Ovary (tissue), 3 donors: ENCODE measurements at regions not wholly inside any gene's neighbourhood (a gene's known extent, or its start where the extent isn't known, plus 50 kb on each side); places are given as distances from the start of the nearest gene placed in this dataset.

Source experiments
- EP300 ChIP-seq: sonication (generic); formaldehyde crosslinking; IDR thresholded peaks from one replicate; pipeline ENCODE4 v1.6.1; 2017; ENCODE audit warnings: antibody characterized with exemption
- POLR2A ChIP-seq: fragments of 450-650 bp; IDR thresholded peaks from one replicate; pipeline ENCODE4 v1.6.1; 2017; ENCODE audit warnings: antibody characterized with exemption, mild to moderate bottlenecking, moderate library complexity
- TF ChIP-seq, protein P1 (sequence below), 3 donors: fragments of 450-650 bp in 2 of 3; fragments of 200-600 bp in 1 of 3; IDR thresholded peaks; one replicate each; pipeline versions ENCODE4 v1.5.1 to v1.8.0; 2016 to 2022; ENCODE audit warnings: antibody characterized with exemption in 3 of 3, mild to moderate bottlenecking in 1 of 3
- donor health status: DM: no; HTN: no; CAD: no.

DNA sequence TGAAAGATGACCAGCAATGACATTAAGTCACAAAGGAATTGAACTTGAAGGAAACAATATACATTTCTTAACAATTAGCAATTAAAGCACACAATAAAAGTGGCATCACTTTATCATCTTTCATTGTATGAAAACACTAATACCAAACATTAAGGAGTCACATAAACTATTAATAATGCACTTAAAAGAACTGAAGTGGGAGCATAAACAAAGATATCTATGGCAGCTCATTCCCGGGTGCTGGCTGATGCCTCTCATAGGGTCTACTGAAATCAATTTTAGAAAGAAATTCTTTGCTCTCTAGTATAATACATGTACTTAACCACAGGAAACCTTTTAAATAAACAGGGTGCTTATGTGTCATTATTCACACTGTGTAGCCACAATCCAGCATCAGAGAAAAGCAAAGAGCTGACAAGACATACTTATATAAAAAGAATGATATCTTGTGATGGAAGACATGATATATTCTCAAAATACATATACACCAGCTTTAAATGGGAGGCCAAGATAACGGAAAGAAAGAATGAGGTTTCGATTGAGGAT lies 1207.8 kb downstream of the EFNB2 start:
- TF ChIP-seq, protein P1, sequence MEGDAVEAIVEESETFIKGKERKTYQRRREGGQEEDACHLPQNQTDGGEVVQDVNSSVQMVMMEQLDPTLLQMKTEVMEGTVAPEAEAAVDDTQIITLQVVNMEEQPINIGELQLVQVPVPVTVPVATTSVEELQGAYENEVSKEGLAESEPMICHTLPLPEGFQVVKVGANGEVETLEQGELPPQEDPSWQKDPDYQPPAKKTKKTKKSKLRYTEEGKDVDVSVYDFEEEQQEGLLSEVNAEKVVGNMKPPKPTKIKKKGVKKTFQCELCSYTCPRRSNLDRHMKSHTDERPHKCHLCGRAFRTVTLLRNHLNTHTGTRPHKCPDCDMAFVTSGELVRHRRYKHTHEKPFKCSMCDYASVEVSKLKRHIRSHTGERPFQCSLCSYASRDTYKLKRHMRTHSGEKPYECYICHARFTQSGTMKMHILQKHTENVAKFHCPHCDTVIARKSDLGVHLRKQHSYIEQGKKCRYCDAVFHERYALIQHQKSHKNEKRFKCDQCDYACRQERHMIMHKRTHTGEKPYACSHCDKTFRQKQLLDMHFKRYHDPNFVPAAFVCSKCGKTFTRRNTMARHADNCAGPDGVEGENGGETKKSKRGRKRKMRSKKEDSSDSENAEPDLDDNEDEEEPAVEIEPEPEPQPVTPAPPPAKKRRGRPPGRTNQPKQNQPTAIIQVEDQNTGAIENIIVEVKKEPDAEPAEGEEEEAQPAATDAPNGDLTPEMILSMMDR (IDR thresholded peaks at IDR 0.05): no peak
- TF ChIP-seq POLR2A (no peak), EP300 (no peak)
